Activated CD8-positive, alpha-beta T cell treated with anti-CD3 and anti-CD28 coated beads, Interleukin-2, amount 10 ng/mL, durations not matched to agents 7 days and 5 days (primary cell): ENCODE measurements at regions not wholly inside any gene's neighbourhood (a gene's known extent, or its start where the extent isn't known, plus 50 kb on each side); places are given as distances from the start of the nearest gene placed in this dataset.

Experiments used
- ATAC-seq: fragments of 150-1000 bp; cut with Tn5 transposase; one replicate; pipeline ENCODE4 v1.10.0; 2021; ENCODE audit warnings: moderate library complexity
- CTCF ChIA-PET: fragments of 350-600 bp; sonication (Branson Sonifier 250); formaldehyde crosslinking; loops from one replicate; lab custom pipeline; 2021; ENCODE audit warnings: antibody characterized with exemption; lab: Charles Lee
- POLR2A ChIA-PET: fragments of 350-600 bp; sonication (Branson Sonifier 250); formaldehyde crosslinking; loops from one replicate; lab custom pipeline; 2021; ENCODE audit warnings: antibody characterized with exemption; lab: Charles Lee
- DNase-seq: peaks from one replicate; pipeline ENCODE4 v3.0.0-alpha.2; 2020
- H3K27ac Mint-ChIP-seq: one replicate; pipeline ENCODE4 v1.8.0; 2021; ENCODE audit warnings: mild to moderate bottlenecking, mixed read lengths
- H3K27me3 Mint-ChIP-seq: one replicate; pipeline ENCODE4 v1.8.0; 2021; ENCODE audit warnings: low read depth, mixed read lengths
- H3K36me3 Mint-ChIP-seq: one replicate; pipeline ENCODE4 v1.8.0; 2021; ENCODE audit warnings: low read depth, mixed read lengths
- H3K4me1 Mint-ChIP-seq: one replicate; pipeline ENCODE4 v1.8.0; 2021; ENCODE audit warnings: low read depth, mixed read lengths
- H3K4me3 Mint-ChIP-seq: one replicate; pipeline ENCODE4 v1.8.0; 2021; ENCODE audit warnings: mild to moderate bottlenecking, mixed read lengths
- H3K9me3 Mint-ChIP-seq: one replicate; pipeline ENCODE4 v1.8.0; 2022; ENCODE audit warnings: mixed read lengths; ENCODE audit not compliant: insufficient read depth

DNA sequence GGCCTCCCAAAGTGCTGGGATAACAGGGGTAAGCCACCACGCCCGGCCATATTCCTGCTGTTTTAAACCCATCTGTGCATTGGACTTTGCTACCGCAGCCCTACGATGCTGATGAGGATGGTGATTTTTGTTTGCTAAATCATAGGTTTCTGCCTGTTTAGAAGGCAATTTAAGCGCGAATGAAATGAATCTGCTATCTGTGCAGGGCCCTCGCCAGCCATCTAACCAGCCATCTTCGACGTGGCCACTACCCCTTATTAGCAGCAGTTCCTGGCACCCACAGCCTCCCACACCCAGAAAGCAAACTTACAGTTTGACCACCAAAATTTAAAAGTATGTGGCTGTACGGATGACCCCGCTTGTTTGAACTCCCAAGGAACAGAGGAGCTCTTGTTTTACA is 178.5 kb downstream of the SHOX start:
- H3K4me3 Mint-ChIP-seq, result no peak overlapping the region

GRCh38 chrX:806586-806985 is 176.0 kb downstream of the SHOX start:
- CTCF ChIA-PET, result no interaction called here
- DNase-seq, result no peak
- POLR2A ChIA-PET, result no interaction called here
- Mint-ChIP-seq H3K4me3 (no peak overlapping the region), H3K36me3 (no peaks in the 10 kb centered on the region), H3K27me3 (peaks cover 2% of the 10 kb centered on the region), H3K27ac (no peak overlapping the region), H3K4me1 (no peaks in the 10 kb centered on the region), H3K9me3 (no peaks in the 10 kb centered on the region)
- no peak for ATAC-seq

More for the DNA sequence above, 178.5 kb downstream of the SHOX start:
- H3K36me3 Mint-ChIP-seq, result no peaks in the 10 kb centered on the region
- H3K4me1 Mint-ChIP-seq, result no peaks in the 10 kb centered on the region
- no peak for DNase-seq
- H3K27me3 Mint-ChIP-seq, result peaks cover 2% of the 10 kb centered on the region
- ChIA-PET POLR2A (no interaction called here), CTCF (no interaction called here)
- no peak for ATAC-seq
- H3K27ac Mint-ChIP-seq, result no peak overlapping the region
- H3K9me3 Mint-ChIP-seq, result no peaks in the 10 kb centered on the region

DNA sequence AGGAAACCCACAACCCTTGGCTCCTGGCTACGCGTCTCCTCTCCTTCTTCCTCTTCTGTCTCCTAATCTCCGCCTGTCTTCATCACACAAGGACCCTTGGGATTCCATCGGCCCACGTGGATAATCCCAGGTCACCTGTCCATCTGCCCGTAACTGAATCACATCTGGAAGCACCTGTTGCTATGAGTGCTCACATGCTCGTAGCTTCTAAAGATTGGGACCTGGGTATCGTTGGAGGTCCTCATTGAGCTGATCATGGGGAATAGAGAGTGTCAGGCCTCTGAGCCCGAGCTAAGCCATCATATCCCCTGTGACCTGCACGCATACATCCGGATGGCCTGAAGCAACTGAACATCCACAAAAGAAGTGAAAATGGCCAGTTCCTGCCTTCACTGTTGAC is 175.4 kb downstream of the SHOX start:
- H3K27me3 Mint-ChIP-seq, result peaks cover 2% of the 10 kb centered on the region
- ATAC-seq, result no peak
- H3K4me3 Mint-ChIP-seq, result no peak overlapping the region
- POLR2A ChIA-PET, result no interaction called here
- no peak overlapping the region for H3K27ac Mint-ChIP-seq
- no peaks in the 10 kb centered on the region for H3K4me1 Mint-ChIP-seq
- no peaks in the 10 kb centered on the region for H3K9me3 Mint-ChIP-seq
- CTCF ChIA-PET, result no interaction called here
- no peak for DNase-seq
- no peaks in the 10 kb centered on the region for H3K36me3 Mint-ChIP-seq

- H3K27ac Mint-ChIP-seq, result no peak overlapping the region
- no peak for DNase-seq
- no peaks in the 10 kb centered on the region for H3K36me3 Mint-ChIP-seq
- POLR2A ChIA-PET, result no interaction called here
- CTCF ChIA-PET, result no interaction called here
- peaks cover 2% of the 10 kb centered on the region for H3K27me3 Mint-ChIP-seq
- no peak overlapping the region for H3K4me3 Mint-ChIP-seq
- no peak for ATAC-seq
- H3K4me1 Mint-ChIP-seq, result no peaks in the 10 kb centered on the region
- H3K9me3 Mint-ChIP-seq, result no peaks in the 10 kb centered on the region
Observed at GRCh38 chrX:805103-805670, 174.6 kb downstream of the SHOX start.

- H3K9me3 Mint-ChIP-seq, result no peaks in the 10 kb centered on the region
Observed at GRCh38 chrX:802846-803245, 172.3 kb downstream of the SHOX start.

GRCh38 chrX:799808-800207 is 169.2 kb downstream of the SHOX start:
- no peaks in the 10 kb centered on the region for H3K36me3 Mint-ChIP-seq
- no peak overlapping the region for H3K27ac Mint-ChIP-seq
- no peaks in the 10 kb centered on the region for H3K27me3 Mint-ChIP-seq
- ChIA-PET CTCF (no interaction called here), POLR2A (no interaction called here)
- no peak for DNase-seq
- no peak overlapping the region for H3K4me3 Mint-ChIP-seq
- ATAC-seq, result no peak
- no peaks in the 10 kb centered on the region for H3K9me3 Mint-ChIP-seq
- no peaks in the 10 kb centered on the region for H3K4me1 Mint-ChIP-seq

More at GRCh38 chrX:802846-803245, 172.3 kb downstream of the SHOX start:
- Mint-ChIP-seq H3K36me3 (no peaks in the 10 kb centered on the region), H3K4me1 (no peaks in the 10 kb centered on the region), H3K27ac (no peak overlapping the region), H3K4me3 (no peak overlapping the region), H3K27me3 (peaks cover 2% of the 10 kb centered on the region)
- no peak for ATAC-seq
- DNase-seq, result no peak
- CTCF ChIA-PET, result no interaction called here
- POLR2A ChIA-PET, result no interaction called here

DNA sequence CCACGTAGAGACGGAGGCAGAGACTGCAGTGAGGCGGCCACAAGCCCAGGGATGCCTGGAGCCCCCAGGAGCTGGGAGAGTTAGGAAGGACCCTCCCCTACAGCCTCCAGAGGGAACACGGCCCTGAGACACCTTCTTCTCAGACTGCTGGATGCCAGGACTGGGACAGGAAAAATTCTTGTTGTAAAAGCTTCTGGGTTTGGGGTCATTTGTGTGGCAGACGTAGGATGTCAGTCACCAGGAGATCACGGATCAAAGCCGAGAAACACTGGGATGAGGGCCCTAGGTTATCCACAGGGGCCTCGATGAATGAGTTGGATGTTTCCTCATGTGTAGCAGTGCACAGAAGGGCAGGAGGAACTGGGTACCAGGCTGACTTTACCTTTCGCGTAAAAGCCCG is 163.7 kb downstream of the SHOX start:
- POLR2A ChIA-PET, result no interaction called here
- CTCF ChIA-PET, result no interaction called here

GRCh38 chrX:793216-793770 is 162.7 kb downstream of the SHOX start:
- no peak overlapping the region for H3K4me3 Mint-ChIP-seq
- peaks cover 10% of the 10 kb centered on the region for H3K27me3 Mint-ChIP-seq
- no peaks in the 10 kb centered on the region for H3K9me3 Mint-ChIP-seq
- H3K4me1 Mint-ChIP-seq, result no peaks in the 10 kb centered on the region
- ChIA-PET CTCF (no interaction called here), POLR2A (no interaction called here)
- H3K36me3 Mint-ChIP-seq, result no peaks in the 10 kb centered on the region
- H3K27ac Mint-ChIP-seq, result no peak overlapping the region
- DNase-seq, result no peak
- ATAC-seq, result no peak

More for the DNA sequence above, 163.7 kb downstream of the SHOX start:
- DNase-seq (no peak), ATAC-seq (no peak)
- H3K4me1 Mint-ChIP-seq, result no peaks in the 10 kb centered on the region
- no peaks in the 10 kb centered on the region for H3K36me3 Mint-ChIP-seq
- no peaks in the 10 kb centered on the region for H3K9me3 Mint-ChIP-seq
- peaks cover 10% of the 10 kb centered on the region for H3K27me3 Mint-ChIP-seq
- no peak overlapping the region for H3K27ac Mint-ChIP-seq
- no peak overlapping the region for H3K4me3 Mint-ChIP-seq

GRCh38 chrX:791479-792034 is 161.0 kb downstream of the SHOX start:
- no peak overlapping the region for H3K4me3 Mint-ChIP-seq
- H3K27ac Mint-ChIP-seq, result no peak overlapping the region
- DNase-seq (no peak), ATAC-seq (no peak)
- H3K27me3 Mint-ChIP-seq, result peaks cover 10% of the 10 kb centered on the region
- no peaks in the 10 kb centered on the region for H3K9me3 Mint-ChIP-seq
- no peaks in the 10 kb centered on the region for H3K4me1 Mint-ChIP-seq
- POLR2A ChIA-PET, result no interaction called here
- CTCF ChIA-PET, result no interaction called here
- H3K36me3 Mint-ChIP-seq, result no peaks in the 10 kb centered on the region

DNA sequence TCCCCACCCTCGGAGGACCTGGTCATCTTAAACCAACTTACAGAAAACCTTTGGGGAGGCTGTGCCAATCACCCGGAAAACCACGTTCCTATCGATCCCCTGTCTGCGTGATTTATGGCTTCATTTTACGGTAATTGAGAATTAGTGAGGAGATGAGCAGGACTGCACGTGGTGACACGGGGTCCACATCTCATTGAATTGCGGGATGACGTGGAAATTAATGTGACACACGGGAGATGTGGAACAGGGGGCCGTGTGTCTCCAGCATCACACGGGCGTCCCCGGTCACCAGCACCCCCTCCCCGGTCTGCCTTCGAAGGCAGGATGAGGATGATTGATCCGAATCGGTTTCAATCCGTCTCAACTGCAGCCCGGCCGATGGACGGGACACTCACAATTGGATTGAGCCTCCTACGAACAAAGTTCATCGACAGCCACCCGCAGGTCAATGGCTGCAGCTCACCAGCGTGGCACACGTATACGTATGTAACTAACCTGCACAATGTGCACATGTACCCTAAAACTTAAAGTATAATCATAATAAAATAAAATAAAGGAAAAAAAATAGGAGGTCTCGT is 160.3 kb downstream of the SHOX start:
- Mint-ChIP-seq H3K36me3 (no peaks in the 10 kb centered on the region), H3K4me3 (no peak overlapping the region), H3K4me1 (no peaks in the 10 kb centered on the region), H3K27me3 (peaks cover 10% of the 10 kb centered on the region), H3K9me3 (no peaks in the 10 kb centered on the region), H3K27ac (no peak overlapping the region)
- CTCF ChIA-PET, result no interaction called here
- DNase-seq (no peak), ATAC-seq (no peak)
- POLR2A ChIA-PET, result no interaction called here

- no peak for DNase-seq
- ChIA-PET POLR2A (no interaction called here), CTCF (no interaction called here)
- Mint-ChIP-seq H3K36me3 (no peaks in the 10 kb centered on the region), H3K27ac (no peak overlapping the region), H3K4me1 (no peaks in the 10 kb centered on the region), H3K27me3 (peaks cover 10% of the 10 kb centered on the region), H3K9me3 (no peaks in the 10 kb centered on the region), H3K4me3 (no peak overlapping the region)
- ATAC-seq, result no peak
Observed at GRCh38 chrX:790041-790506, 159.5 kb downstream of the SHOX start.

DNA sequence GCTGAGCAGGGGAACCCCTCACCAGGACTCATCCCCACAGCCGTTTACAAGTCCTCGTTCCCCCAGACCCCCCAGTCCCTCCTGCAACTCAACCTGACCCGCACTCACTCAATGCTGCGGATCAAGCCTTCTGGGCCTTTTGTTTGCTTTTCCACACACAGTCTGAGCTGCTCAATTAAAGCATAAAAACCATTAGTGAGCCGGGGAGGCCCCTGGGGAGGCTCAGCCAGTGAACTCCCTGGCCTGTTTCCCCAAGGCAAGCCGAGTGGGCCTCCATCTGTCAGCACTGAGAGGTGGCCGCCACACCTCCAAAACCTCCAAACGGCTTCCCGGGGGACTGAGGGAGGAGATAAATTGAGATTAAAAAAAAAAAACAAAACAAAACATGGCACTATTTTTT is 158.5 kb downstream of the SHOX start:
- ChIA-PET CTCF (no interaction called here), POLR2A (no interaction called here)
- DNase-seq (no peak), ATAC-seq (no peak)
- no peaks in the 10 kb centered on the region for H3K36me3 Mint-ChIP-seq
- H3K27me3 Mint-ChIP-seq, result peaks cover 10% of the 10 kb centered on the region
- no peak overlapping the region for H3K27ac Mint-ChIP-seq
- no peak overlapping the region for H3K4me3 Mint-ChIP-seq
- no peaks in the 10 kb centered on the region for H3K4me1 Mint-ChIP-seq
- H3K9me3 Mint-ChIP-seq, result no peaks in the 10 kb centered on the region
